GM23248 (cell line): ENCODE measurements at regions not wholly inside any gene's neighbourhood (a gene's known extent, or its start where the extent isn't known, plus 50 kb on each side); places are given as distances from the start of the nearest gene placed in this dataset.

Source experiments
- DNase-seq: peaks from one replicate; pipeline ENCODE4 v3.0.0-alpha.2; 2015
- H2AFZ ChIP-seq: fragments of 200-600 bp; sonication (generic); 2 replicates; pipeline ENCODE4 v1.6.1; 2016; ENCODE audit warnings: antibody characterized with exemption
- H3F3A ChIP-seq: fragments of 200-600 bp; sonication (generic); 2 replicates; pipeline ENCODE4 v1.6.1; 2016; ENCODE audit warnings: mild to moderate bottlenecking, antibody characterized with exemption, mixed run types; ENCODE audit not compliant: insufficient read depth
- H3K27ac ChIP-seq: fragments of 200-600 bp; sonication (generic); 2 replicates; pipeline ENCODE4 v1.5.1; 2016; ENCODE audit warnings: mild to moderate bottlenecking
- H3K27me3 ChIP-seq: fragments of 200-600 bp; sonication (generic); replicated peaks from 2 replicates; pipeline ENCODE4 v1.6.1; 2016; ENCODE audit warnings: mild to moderate bottlenecking; ENCODE audit not compliant: insufficient read depth
- H3K36me3 ChIP-seq: fragments of 200-600 bp; sonication (generic); 2 replicates; pipeline ENCODE4 v1.6.1; 2016; ENCODE audit warnings: low read depth, mild to moderate bottlenecking
- H3K4me1 ChIP-seq: fragments of 200-600 bp; sonication (generic); 2 replicates; pipeline ENCODE4 v1.6.1; 2016; ENCODE audit warnings: mild to moderate bottlenecking; ENCODE audit not compliant: insufficient read depth
- H3K4me2 ChIP-seq: fragments of 200-600 bp; sonication (generic); one replicate; pipeline ENCODE4 v1.6.1; 2016; ENCODE audit warnings: mild to moderate bottlenecking; ENCODE audit not compliant: unreplicated experiment
- H3K4me3 ChIP-seq: fragments of 200-600 bp; sonication (generic); 2 replicates; pipeline ENCODE4 v1.5.1; 2016; ENCODE audit warnings: mild to moderate bottlenecking
- H3K79me2 ChIP-seq: fragments of 200-600 bp; sonication (generic); 2 replicates; pipeline ENCODE4 v1.6.1; 2016; ENCODE audit warnings: mild to moderate bottlenecking; ENCODE audit not compliant: insufficient read depth
- H3K9ac ChIP-seq: fragments of 200-600 bp; sonication (generic); 2 replicates; pipeline ENCODE4 v1.6.1; 2016; ENCODE audit warnings: mild to moderate bottlenecking
- H3K9me2 ChIP-seq: fragments of 200-600 bp; sonication (generic); 2 replicates; pipeline ENCODE4 v1.6.1; 2016; ENCODE audit warnings: mixed run types, mild to moderate bottlenecking, moderate library complexity; ENCODE audit not compliant: insufficient read depth
- H3K9me3 ChIP-seq: fragments of 200-600 bp; sonication (generic); one replicate; pipeline ENCODE4 v1.6.1; 2017; ENCODE audit warnings: low read depth
- H4K20me1 ChIP-seq: fragments of 200-600 bp; sonication (generic); 2 replicates; pipeline ENCODE4 v1.6.0; 2016; ENCODE audit not compliant: insufficient read depth
- EZH2 ChIP-seq: fragments of 200-600 bp; sonication (generic); IDR thresholded peaks from 2 replicates; pipeline ENCODE4 v1.6.1; 2018; ENCODE audit warnings: antibody characterized with exemption, mild to moderate bottlenecking; ENCODE audit not compliant: insufficient read depth, poor library complexity, severe bottlenecking
- EZH2phosphoT487 ChIP-seq: fragments of 200-600 bp; sonication (generic); IDR thresholded peaks from 2 replicates; pipeline ENCODE4 v1.6.1; 2018; ENCODE audit warnings: antibody characterized with exemption, moderate library complexity, mild to moderate bottlenecking, low read depth; ENCODE audit not compliant: insufficient read depth
- WGBS, 2 experiments: methylation state at CpG; one replicate each; pipeline ENCODE4 v1.1.6; 2015 to 2017; ENCODE audit warnings: low lambda C conversion rate in 2 of 2, low coverage in 1 of 2; ENCODE audit errors: missing lambda C conversion rate in 2 of 2; 5-methylcytosine and 5-hydroxymethylcytosine counted together
- in situ Hi-C: fragments of 300-500 bp; cut with MboI; formaldehyde crosslinking; loops from 2 replicates; pipeline ENCODE4 v1.15.0; 2020

DNA sequence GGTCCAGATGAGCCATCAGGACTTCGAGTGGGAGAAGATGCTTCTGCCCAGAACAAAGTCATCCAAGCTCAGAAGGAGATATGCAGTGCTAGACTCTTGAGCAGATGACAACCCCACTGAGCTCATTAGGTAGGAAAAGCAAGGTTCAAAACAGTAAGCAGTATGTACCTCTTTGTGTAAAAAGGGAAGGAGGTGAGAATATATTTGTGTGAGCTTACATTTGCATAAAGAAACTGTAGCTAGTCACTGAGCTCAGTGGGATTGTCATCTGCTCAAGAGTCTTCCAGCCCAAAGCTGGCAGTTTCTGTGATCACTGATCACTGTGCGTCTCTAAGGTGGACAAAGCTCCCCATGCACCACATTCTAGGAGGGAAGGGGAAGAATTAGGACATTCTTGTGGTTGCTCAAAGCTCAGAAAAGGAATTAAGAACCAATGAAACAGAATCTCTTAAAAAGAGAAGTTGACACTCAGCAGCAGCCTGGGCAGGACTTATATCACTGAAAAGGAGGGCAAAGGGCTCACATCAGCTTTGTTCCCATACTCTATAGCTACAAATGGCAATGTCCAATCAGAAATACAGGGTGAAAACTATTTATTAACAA lies 90.0 kb upstream of the MAFB start:
- Histone ChIP-seq H3K79me2 (no peaks in the 10 kb centered on the region), H3K27ac (no peak overlapping the region), H3K36me3 (no peaks in the 10 kb centered on the region), H3K9ac (no peak overlapping the region), H3K27me3 (no peaks in the 10 kb centered on the region), H3K4me2 (no peak overlapping the region), H2AFZ (no peak overlapping the region), H3K9me3 (no peaks in the 10 kb centered on the region), H4K20me1 (no peaks in the 10 kb centered on the region), H3K4me1 (no peaks in the 10 kb centered on the region), H3F3A (no peaks in the 10 kb centered on the region), H3K9me2 (no peaks in the 10 kb centered on the region), H3K4me3 (no peak overlapping the region)
- WGBS, 2 experiments = 25 to 28% methylated on average over 2 of the region's 2 CpGs
- TF ChIP-seq EZH2phosphoT487 (no peak), EZH2 (no peak)
- in situ Hi-C loops = no loop called here
- no peak for DNase-seq

DNA sequence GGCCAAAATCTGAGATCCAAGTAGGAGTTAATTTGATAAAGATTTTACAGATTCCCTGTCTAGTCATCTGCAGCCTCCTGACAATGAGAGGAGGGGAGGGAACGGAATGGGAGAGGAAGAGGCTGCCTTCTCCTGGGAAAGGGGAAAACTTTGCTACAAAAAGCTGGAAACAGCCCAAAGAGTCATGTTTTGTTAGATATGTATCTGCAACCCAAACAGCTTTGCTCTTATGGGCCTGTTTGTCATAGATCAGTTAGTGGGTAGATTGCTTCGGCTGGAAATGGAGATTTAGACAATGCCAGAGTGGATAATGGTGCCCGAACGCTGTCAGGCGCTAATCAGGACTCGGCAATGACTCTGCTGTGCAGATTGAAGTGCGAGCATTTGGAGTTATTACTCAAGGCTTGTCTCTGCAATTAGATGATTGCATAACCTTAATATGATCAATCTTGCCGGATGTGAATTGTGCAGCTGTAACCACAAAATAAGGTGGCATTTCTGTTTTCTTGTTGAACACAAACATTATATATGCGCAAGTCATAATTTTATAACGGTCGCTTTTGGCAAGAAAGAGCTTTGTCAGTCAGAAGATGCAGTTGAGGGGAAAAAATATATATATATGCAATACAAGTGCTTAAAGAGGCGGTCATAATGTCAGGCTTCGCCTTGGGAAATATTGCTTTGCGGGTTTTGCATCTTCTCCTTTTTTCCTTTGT lies 92.4 kb upstream of the MAFB start:
- Histone ChIP-seq H2AFZ (no peak overlapping the region), H3K9ac (no peak overlapping the region), H3K4me2 (no peak overlapping the region), H3K36me3 (no peaks in the 10 kb centered on the region), H3K27me3 (no peaks in the 10 kb centered on the region), H3F3A (no peaks in the 10 kb centered on the region), H3K4me1 (no peaks in the 10 kb centered on the region), H3K4me3 (no peak overlapping the region), H3K79me2 (no peaks in the 10 kb centered on the region), H3K9me2 (no peaks in the 10 kb centered on the region), H3K27ac (no peak overlapping the region), H3K9me3 (no peaks in the 10 kb centered on the region), H4K20me1 (no peaks in the 10 kb centered on the region)
- TF ChIP-seq EZH2 = no peak
- TF ChIP-seq EZH2phosphoT487 = no peak
- WGBS, 2 experiments = 27 to 32% methylated on average over 14 of the region's 14 CpGs
- no peak for DNase-seq
- in situ Hi-C loops = no loop called here

DNA sequence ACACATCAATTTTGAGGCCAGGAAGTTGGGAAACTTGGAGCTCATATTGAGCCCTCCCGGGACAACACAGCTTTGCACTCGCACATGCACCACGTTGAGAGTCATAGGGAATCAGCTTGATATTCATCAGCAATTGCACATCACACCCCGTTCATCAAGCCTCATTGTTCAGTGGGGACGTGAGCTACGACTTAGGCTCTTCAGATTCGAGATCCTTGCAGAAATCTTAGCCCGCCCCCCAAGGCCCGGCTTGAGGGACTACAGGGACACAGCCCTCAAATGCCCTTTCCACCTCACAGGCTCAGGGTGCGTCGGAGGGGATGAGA lies 93.0 kb upstream of the MAFB start:
- Histone ChIP-seq H3K4me3 (no peak overlapping the region), H3K79me2 (no peaks in the 10 kb centered on the region), H4K20me1 (no peaks in the 10 kb centered on the region), H3K4me2 (no peak overlapping the region), H3F3A (no peaks in the 10 kb centered on the region), H3K27me3 (0 out of 2 replicates have a peak, but pooled peaks cover 3% of the 10 kb centered on the region), H3K9me3 (no peaks in the 10 kb centered on the region), H3K4me1 (no peaks in the 10 kb centered on the region), H3K9me2 (no peaks in the 10 kb centered on the region), H2AFZ (no peak overlapping the region), H3K36me3 (no peaks in the 10 kb centered on the region), H3K27ac (no peak overlapping the region), H3K9ac (no peak overlapping the region)
- TF ChIP-seq EZH2 = no peak
- no peak for TF ChIP-seq EZH2phosphoT487
- WGBS, 2 experiments = 70 to 74% methylated on average over 11 of the region's 11 CpGs
- no peak for DNase-seq
- in situ Hi-C loops = no loop called here

DNA sequence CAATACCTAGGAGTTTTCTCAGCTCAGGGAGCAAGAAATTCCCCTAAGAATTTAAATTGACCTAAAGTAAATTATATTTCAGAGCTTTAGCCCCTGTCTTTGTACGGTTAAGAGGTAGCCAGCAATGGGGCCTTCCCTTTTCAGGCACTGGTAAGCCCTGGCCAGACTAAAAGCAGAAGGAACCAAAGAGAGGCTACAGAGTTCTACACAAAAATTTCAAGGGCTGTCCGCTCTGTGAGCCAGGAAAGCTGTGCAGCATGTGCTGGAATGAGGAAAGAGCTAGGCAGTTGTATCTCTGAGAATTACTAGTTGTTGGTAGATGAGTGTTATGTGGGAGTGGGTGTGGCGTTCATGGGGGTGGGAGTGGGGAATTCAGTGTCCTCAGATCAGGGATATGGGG lies 96.3 kb upstream of the MAFB start:
- in situ Hi-C loops = no loop called here
- H3K9ac ChIP-seq = no peak overlapping the region
- no peaks in the 10 kb centered on the region for H3K79me2 ChIP-seq
- H3K36me3 ChIP-seq = no peaks in the 10 kb centered on the region
- DNase-seq = no peak
- 34 to 38% methylated on average over 3 of the region's 3 CpGs for WGBS, 2 experiments
- H3K9me3 ChIP-seq = no peaks in the 10 kb centered on the region
- H2AFZ ChIP-seq = no peak overlapping the region
- no peak overlapping the region for H3K4me2 ChIP-seq
- no peak overlapping the region for H3K27ac ChIP-seq
- 0 out of 2 replicates have a peak, but pooled peaks cover 3% of the 10 kb centered on the region for H3K27me3 ChIP-seq
- no peaks in the 10 kb centered on the region for H3F3A ChIP-seq
- no peak for TF ChIP-seq EZH2
- TF ChIP-seq EZH2phosphoT487 = no peak
- no peaks in the 10 kb centered on the region for H4K20me1 ChIP-seq
- H3K4me3 ChIP-seq = no peak overlapping the region
- H3K4me1 ChIP-seq = no peaks in the 10 kb centered on the region
- no peaks in the 10 kb centered on the region for H3K9me2 ChIP-seq

DNA sequence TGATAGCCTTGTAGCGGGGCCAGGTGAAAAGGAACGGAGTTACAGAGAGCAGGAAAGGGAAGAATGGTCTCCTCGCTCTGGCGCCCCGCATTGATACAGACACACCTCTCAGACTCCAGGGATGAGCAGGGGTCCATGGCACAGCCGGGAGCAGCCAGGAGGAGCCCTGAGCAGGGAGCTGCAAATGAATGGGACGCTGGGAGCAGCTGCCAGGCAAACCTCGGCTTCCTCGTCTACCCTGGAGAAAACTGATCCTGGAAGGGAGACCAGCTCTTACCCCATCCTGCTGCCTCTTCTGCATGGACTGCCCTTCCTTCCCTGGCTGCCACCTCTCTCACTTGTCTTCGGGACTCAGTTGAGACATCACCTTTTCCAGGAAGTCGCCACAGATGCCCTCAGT lies 97.3 kb upstream of the MAFB start:
- no peak overlapping the region for H3K4me3 ChIP-seq
- 66 to 69% methylated on average over 11 of the region's 11 CpGs for WGBS, 2 experiments
- no peaks in the 10 kb centered on the region for H4K20me1 ChIP-seq
- H3K4me2 ChIP-seq = no peak overlapping the region
- no peak overlapping the region for H3K9ac ChIP-seq
- H3K9me3 ChIP-seq = no peaks in the 10 kb centered on the region
- H3F3A ChIP-seq = no peaks in the 10 kb centered on the region
- no peak overlapping the region for H2AFZ ChIP-seq
- no peak overlapping the region for H3K27ac ChIP-seq
- no peaks in the 10 kb centered on the region for H3K36me3 ChIP-seq
- peaks cover 3% of the 10 kb centered on the region; the same call in 1 of the 2 replicates for H3K27me3 ChIP-seq
- DNase-seq = no peak
- H3K9me2 ChIP-seq = no peaks in the 10 kb centered on the region
- no peaks in the 10 kb centered on the region for H3K4me1 ChIP-seq
- no peaks in the 10 kb centered on the region for H3K79me2 ChIP-seq
- TF ChIP-seq EZH2 (no peak), EZH2phosphoT487 (no peak)
- in situ Hi-C loops = no loop called here
